SK-N-SH treated with all-trans-retinoic acid at 6 μM for 48 hours (cell line): ENCODE measurements at regions not wholly inside any gene's neighbourhood (a gene's known extent, or its start where the extent isn't known, plus 50 kb on each side); places are given as distances from the start of the nearest gene placed in this dataset.

Source experiments
- ATAC-seq: fragments of 200-7000 bp; cut with Tn5 transposase; 3 replicates; pipeline ENCODE4 v1.9.1; 2020; ENCODE audit warnings: mild to moderate bottlenecking, moderate library complexity
- ARNTL ChIP-seq: fragments of 450-650 bp; formaldehyde crosslinking; IDR thresholded peaks from 2 replicates; pipeline ENCODE4 v1.5.0; 2020; ENCODE audit warnings: low read depth, mild to moderate bottlenecking, moderate library complexity, borderline replicate concordance
- BACH2 ChIP-seq: fragments of 250-450 bp; sonication (Bioruptor Pico); IDR thresholded peaks from 2 replicates; pipeline ENCODE4 v1.9.0; 2021; ENCODE audit warnings: mild to moderate bottlenecking, borderline replicate concordance
- CSDC2 ChIP-seq: fragments of 250-450 bp; sonication (Bioruptor Pico); IDR thresholded peaks from 2 replicates; pipeline ENCODE4 v1.5.0; 2020; ENCODE audit warnings: mild to moderate bottlenecking, moderate library complexity
- ESRRG ChIP-seq: fragments of 250-450 bp; sonication (Bioruptor Pico); IDR thresholded peaks from 2 replicates; pipeline ENCODE4 v1.6.1; 2021; ENCODE audit warnings: mild to moderate bottlenecking
- GLIS3 ChIP-seq: fragments of 250-450 bp; sonication (Bioruptor Pico); IDR thresholded peaks from 2 replicates; pipeline ENCODE4 v1.5.0; 2020; ENCODE audit warnings: mild to moderate bottlenecking, moderate library complexity
- ISL1 ChIP-seq: fragments of 250-450 bp; sonication (Bioruptor Pico); IDR thresholded peaks from 2 replicates; pipeline ENCODE4 v2.1.2; 2022; ENCODE audit warnings: mild to moderate bottlenecking, moderate library complexity
- OSR1 ChIP-seq: fragments of 250-450 bp; sonication (Bioruptor Pico); IDR thresholded peaks from 2 replicates; pipeline ENCODE4 v1.8.0; 2022; ENCODE audit warnings: moderate library complexity, mild to moderate bottlenecking, inconsistent platforms
- RARB ChIP-seq: fragments of 250-450 bp; sonication (Bioruptor Pico); IDR thresholded peaks from 2 replicates; pipeline ENCODE4 v1.8.0; 2021; ENCODE audit warnings: mild to moderate bottlenecking, moderate library complexity
- SNAI2 ChIP-seq: fragments of 250-450 bp; sonication (Bioruptor Pico); IDR thresholded peaks from 2 replicates; pipeline ENCODE4 v1.5.0; 2020; ENCODE audit warnings: mild to moderate bottlenecking, moderate library complexity
- TCF4 ChIP-seq: fragments of 250-450 bp; sonication (Bioruptor Pico); IDR thresholded peaks from 2 replicates; pipeline ENCODE4 v1.8.0; 2021; ENCODE audit warnings: mild to moderate bottlenecking, moderate library complexity, borderline replicate concordance
- TOX ChIP-seq: fragments of 250-450 bp; sonication (Bioruptor Pico); IDR thresholded peaks from 2 replicates; pipeline ENCODE4 v1.8.0; 2021; ENCODE audit warnings: mild to moderate bottlenecking, moderate library complexity, borderline replicate concordance
- ZC3H10 ChIP-seq: fragments of 250-450 bp; sonication (Bioruptor Pico); IDR thresholded peaks from 2 replicates; pipeline ENCODE4 v1.5.1; 2021; ENCODE audit warnings: mild to moderate bottlenecking, moderate library complexity
- ZFP3 ChIP-seq: fragments of 250-450 bp; sonication (Bioruptor Pico); IDR thresholded peaks from 2 replicates; pipeline ENCODE4 v1.5.0; 2020; ENCODE audit warnings: mild to moderate bottlenecking, moderate library complexity
- ZFP30 ChIP-seq: fragments of 450-650 bp; formaldehyde crosslinking; IDR thresholded peaks from 2 replicates; pipeline ENCODE4 v1.5.0; 2022; ENCODE audit warnings: mild to moderate bottlenecking, moderate library complexity
- ZNF70 ChIP-seq: fragments of 450-650 bp; formaldehyde crosslinking; IDR thresholded peaks from 2 replicates; pipeline ENCODE4 v1.5.0; 2020; ENCODE audit warnings: mild to moderate bottlenecking, moderate library complexity
- ZNF8 ChIP-seq: fragments of 450-650 bp; formaldehyde crosslinking; IDR thresholded peaks from 2 replicates; pipeline ENCODE4 v1.5.0; 2020; ENCODE audit warnings: mild to moderate bottlenecking, moderate library complexity
- TF ChIP-seq, protein P1 (sequence below): fragments of 250-450 bp; sonication (Bioruptor Pico); IDR thresholded peaks from 2 replicates; pipeline ENCODE4 v1.5.1; 2020; ENCODE audit warnings: low read depth, mild to moderate bottlenecking, moderate library complexity
- TF ChIP-seq, protein P2 (sequence below): fragments of 250-450 bp; sonication (Bioruptor Pico); IDR thresholded peaks from 2 replicates; pipeline ENCODE4 v1.8.0; 2020; ENCODE audit warnings: mild to moderate bottlenecking, moderate library complexity, borderline replicate concordance
- TF ChIP-seq, protein P3 (sequence below): fragments of 250-450 bp; sonication (Bioruptor Pico); IDR thresholded peaks from 2 replicates; pipeline ENCODE4 v1.8.0; 2021; ENCODE audit warnings: low read depth, mild to moderate bottlenecking, moderate library complexity, borderline replicate concordance
- TF ChIP-seq, protein P4 (sequence below): fragments of 250-450 bp; sonication (Bioruptor Pico); IDR thresholded peaks from 2 replicates; pipeline ENCODE4 v1.5.0; 2020; ENCODE audit warnings: mild to moderate bottlenecking, moderate library complexity
- TF ChIP-seq, protein P5 (sequence below): fragments of 250-450 bp; sonication (Bioruptor Pico); IDR thresholded peaks from 2 replicates; pipeline ENCODE4 v1.5.1; 2021; ENCODE audit warnings: mild to moderate bottlenecking, moderate library complexity

DNA sequence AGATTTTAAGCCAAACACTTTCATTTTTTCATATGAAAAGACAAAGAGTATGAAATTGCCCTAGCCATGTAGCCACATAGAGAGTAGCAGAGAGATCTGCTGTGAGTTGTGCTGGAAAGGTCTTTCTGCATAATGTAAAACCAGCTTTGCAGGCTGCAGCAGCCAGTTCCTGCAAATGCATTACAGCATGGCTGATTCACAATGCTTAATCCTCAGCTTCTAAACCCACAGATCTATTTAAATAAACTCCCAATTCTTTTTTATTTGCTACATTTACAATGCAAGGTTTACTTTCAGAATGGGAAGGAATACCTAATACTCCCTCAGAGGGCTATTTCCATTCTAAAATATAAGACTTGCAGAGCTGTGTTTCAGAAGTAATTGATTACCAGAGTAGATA lies 185.6 kb upstream of the STARD13 start (continued):
- TF ChIP-seq, protein P1, sequence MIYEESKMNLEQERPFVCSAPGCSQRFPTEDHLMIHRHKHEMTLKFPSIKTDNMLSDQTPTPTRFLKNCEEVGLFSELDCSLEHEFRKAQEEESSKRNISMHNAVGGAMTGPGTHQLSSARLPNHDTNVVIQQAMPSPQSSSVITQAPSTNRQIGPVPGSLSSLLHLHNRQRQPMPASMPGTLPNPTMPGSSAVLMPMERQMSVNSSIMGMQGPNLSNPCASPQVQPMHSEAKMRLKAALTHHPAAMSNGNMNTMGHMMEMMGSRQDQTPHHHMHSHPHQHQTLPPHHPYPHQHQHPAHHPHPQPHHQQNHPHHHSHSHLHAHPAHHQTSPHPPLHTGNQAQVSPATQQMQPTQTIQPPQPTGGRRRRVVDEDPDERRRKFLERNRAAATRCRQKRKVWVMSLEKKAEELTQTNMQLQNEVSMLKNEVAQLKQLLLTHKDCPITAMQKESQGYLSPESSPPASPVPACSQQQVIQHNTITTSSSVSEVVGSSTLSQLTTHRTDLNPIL (CRISPR knock-in tag), result no peak
- no peak for TF ChIP-seq BACH2 (CRISPR knock-in tag)
- TF ChIP-seq ZC3H10 (CRISPR knock-in tag), result no peak
- TF ChIP-seq SNAI2, result no peak
- TF ChIP-seq TCF4 (CRISPR knock-in tag), result no peak
- no peak for TF ChIP-seq OSR1
- TF ChIP-seq, protein P2, sequence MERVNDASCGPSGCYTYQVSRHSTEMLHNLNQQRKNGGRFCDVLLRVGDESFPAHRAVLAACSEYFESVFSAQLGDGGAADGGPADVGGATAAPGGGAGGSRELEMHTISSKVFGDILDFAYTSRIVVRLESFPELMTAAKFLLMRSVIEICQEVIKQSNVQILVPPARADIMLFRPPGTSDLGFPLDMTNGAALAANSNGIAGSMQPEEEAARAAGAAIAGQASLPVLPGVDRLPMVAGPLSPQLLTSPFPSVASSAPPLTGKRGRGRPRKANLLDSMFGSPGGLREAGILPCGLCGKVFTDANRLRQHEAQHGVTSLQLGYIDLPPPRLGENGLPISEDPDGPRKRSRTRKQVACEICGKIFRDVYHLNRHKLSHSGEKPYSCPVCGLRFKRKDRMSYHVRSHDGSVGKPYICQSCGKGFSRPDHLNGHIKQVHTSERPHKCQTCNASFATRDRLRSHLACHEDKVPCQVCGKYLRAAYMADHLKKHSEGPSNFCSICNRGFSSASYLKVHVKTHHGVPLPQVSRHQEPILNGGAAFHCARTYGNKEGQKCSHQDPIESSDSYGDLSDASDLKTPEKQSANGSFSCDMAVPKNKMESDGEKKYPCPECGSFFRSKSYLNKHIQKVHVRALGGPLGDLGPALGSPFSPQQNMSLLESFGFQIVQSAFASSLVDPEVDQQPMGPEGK (CRISPR knock-in tag), result no peak
- TF ChIP-seq CSDC2 (CRISPR knock-in tag), result no peak
- no peak for TF ChIP-seq GLIS3 (CRISPR knock-in tag)
- no peak for TF ChIP-seq ESRRG
- no peak for TF ChIP-seq ZFP3 (CRISPR knock-in tag)

DNA sequence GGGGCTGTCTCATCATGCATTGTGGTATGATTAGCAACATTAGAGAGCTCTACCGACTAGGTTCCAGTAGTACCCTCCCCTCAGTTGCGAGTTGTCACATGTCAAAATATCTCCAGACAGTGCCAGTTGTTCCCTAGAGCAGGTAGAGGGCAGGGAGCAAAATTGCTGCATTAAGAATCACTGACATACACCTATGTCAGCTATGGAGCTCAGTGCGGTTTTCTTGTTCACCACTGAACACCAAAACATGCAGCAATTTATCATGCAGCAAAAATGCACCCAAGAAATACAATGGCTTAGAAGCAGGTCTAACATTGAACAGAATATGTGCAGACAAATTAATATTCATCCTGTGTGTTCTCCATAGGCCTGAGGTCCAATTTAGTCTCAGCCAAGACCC lies 186.9 kb upstream of the STARD13 start:
- no peak for ATAC-seq
- TF ChIP-seq, protein P3, sequence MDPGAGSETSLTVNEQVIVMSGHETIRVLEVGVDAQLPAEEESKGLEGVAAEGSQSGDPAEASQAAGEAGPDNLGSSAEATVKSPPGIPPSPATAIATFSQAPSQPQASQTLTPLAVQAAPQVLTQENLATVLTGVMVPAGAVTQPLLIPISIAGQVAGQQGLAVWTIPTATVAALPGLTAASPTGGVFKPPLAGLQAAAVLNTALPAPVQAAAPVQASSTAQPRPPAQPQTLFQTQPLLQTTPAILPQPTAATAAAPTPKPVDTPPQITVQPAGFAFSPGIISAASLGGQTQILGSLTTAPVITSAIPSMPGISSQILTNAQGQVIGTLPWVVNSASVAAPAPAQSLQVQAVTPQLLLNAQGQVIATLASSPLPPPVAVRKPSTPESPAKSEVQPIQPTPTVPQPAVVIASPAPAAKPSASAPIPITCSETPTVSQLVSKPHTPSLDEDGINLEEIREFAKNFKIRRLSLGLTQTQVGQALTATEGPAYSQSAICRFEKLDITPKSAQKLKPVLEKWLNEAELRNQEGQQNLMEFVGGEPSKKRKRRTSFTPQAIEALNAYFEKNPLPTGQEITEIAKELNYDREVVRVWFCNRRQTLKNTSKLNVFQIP (CRISPR knock-in tag), result no peak
- TF ChIP-seq, protein P2 (CRISPR knock-in tag), result no peak
- TF ChIP-seq GLIS3 (CRISPR knock-in tag) (no peak), ARNTL (CRISPR knock-in tag) (no peak), RARB (CRISPR knock-in tag) (no peak), ZNF8 (CRISPR knock-in tag) (no peak), ZC3H10 (CRISPR knock-in tag) (no peak), SNAI2 (no peak), CSDC2 (CRISPR knock-in tag) (no peak), ZFP30 (no peak), BACH2 (CRISPR knock-in tag) (no peak), ESRRG (no peak), TOX (CRISPR knock-in tag) (no peak), ZNF70 (no peak), ZFP3 (CRISPR knock-in tag) (no peak), ISL1 (CRISPR knock-in tag) (no peak), OSR1 (no peak)
- TF ChIP-seq, protein P4, sequence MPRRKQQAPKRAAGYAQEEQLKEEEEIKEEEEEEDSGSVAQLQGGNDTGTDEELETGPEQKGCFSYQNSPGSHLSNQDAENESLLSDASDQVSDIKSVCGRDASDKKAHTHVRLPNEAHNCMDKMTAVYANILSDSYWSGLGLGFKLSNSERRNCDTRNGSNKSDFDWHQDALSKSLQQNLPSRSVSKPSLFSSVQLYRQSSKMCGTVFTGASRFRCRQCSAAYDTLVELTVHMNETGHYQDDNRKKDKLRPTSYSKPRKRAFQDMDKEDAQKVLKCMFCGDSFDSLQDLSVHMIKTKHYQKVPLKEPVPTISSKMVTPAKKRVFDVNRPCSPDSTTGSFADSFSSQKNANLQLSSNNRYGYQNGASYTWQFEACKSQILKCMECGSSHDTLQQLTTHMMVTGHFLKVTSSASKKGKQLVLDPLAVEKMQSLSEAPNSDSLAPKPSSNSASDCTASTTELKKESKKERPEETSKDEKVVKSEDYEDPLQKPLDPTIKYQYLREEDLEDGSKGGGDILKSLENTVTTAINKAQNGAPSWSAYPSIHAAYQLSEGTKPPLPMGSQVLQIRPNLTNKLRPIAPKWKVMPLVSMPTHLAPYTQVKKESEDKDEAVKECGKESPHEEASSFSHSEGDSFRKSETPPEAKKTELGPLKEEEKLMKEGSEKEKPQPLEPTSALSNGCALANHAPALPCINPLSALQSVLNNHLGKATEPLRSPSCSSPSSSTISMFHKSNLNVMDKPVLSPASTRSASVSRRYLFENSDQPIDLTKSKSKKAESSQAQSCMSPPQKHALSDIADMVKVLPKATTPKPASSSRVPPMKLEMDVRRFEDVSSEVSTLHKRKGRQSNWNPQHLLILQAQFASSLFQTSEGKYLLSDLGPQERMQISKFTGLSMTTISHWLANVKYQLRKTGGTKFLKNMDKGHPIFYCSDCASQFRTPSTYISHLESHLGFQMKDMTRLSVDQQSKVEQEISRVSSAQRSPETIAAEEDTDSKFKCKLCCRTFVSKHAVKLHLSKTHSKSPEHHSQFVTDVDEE (CRISPR knock-in tag), result no peak
- TF ChIP-seq, protein P5, sequence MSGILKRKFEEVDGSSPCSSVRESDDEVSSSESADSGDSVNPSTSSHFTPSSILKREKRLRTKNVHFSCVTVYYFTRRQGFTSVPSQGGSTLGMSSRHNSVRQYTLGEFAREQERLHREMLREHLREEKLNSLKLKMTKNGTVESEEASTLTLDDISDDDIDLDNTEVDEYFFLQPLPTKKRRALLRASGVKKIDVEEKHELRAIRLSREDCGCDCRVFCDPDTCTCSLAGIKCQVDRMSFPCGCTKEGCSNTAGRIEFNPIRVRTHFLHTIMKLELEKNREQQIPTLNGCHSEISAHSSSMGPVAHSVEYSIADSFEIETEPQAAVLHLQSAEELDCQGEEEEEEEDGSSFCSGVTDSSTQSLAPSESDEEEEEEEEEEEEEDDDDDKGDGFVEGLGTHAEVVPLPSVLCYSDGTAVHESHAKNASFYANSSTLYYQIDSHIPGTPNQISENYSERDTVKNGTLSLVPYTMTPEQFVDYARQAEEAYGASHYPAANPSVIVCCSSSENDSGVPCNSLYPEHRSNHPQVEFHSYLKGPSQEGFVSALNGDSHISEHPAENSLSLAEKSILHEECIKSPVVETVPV (CRISPR knock-in tag), result no peak
